ENCODE measurements at regions not wholly inside any gene's neighbourhood (a gene's known extent, or its start where the extent isn't known, plus 50 kb on each side); places are given as distances from the start of the nearest gene placed in this dataset.

GRCh38 chr3:14278799-14279625 is 100.4 kb downstream of the LSM3 start:
- no peak overlapping the region for H3K4me3 ChIP-seq
- no peak overlapping the region for H3K27ac ChIP-seq
- DNase-seq = no peak
- H3K9me3 ChIP-seq (replicated peaks) = peaks cover 4% of the 10 kb centered on the region; the same call in 1 of the 2 replicates
- H3K36me3 ChIP-seq = no peaks in the 10 kb centered on the region
- H3K27me3 ChIP-seq = peaks cover 11% of the 10 kb centered on the region
- peaks cover 7% of the 10 kb centered on the region; the same call in 1 of the 2 replicates for H3K4me1 ChIP-seq

DNA sequence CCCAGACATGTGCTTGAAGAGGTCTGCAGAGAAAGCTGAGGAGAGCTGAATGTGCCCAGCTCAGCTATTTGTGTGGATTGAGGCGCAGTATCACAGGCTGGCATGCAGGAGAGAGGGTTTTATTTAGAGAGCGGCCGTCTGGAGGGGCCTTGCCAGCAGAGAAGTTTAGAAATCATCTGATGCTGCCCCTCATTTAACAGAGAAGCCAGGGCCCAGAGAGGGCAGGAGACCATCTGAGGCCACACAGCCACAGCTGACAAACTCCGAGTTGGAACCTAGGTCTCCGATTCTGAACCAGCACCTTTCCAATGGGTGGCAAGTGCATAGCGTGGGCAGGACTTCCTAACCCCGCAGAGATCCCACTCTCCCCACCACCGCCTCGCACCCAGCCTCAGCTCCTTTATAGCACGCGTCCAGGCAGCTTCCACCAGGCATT is 101.0 kb downstream of the LSM3 start:
- Histone ChIP-seq H3K27me3 (peaks cover 11% of the 10 kb centered on the region), H3K4me3 (no peak overlapping the region)

GRCh38 chr3:14280326-14280725 is 101.7 kb downstream of the LSM3 start:
- H3K4me3 ChIP-seq = no peak overlapping the region
- no peak for DNase-seq
- H3K27me3 ChIP-seq = peaks cover 11% of the 10 kb centered on the region
- no peaks in the 10 kb centered on the region for H3K36me3 ChIP-seq
- peaks cover 4% of the 10 kb centered on the region; the same call in 1 of the 2 replicates for H3K9me3 ChIP-seq (replicated peaks)
- H3K4me1 ChIP-seq = peaks cover 12% of the 10 kb centered on the region
- H3K27ac ChIP-seq = no peak overlapping the region

More for the DNA sequence above, 101.0 kb downstream of the LSM3 start:
- peaks cover 4% of the 10 kb centered on the region; the same call in 1 of the 2 replicates for H3K9me3 ChIP-seq (replicated peaks)
- no peak for DNase-seq
- H3K27ac ChIP-seq = no peak overlapping the region
- no peaks in the 10 kb centered on the region for H3K36me3 ChIP-seq
- peaks cover 7% of the 10 kb centered on the region; the same call in 1 of the 2 replicates for H3K4me1 ChIP-seq

DNA sequence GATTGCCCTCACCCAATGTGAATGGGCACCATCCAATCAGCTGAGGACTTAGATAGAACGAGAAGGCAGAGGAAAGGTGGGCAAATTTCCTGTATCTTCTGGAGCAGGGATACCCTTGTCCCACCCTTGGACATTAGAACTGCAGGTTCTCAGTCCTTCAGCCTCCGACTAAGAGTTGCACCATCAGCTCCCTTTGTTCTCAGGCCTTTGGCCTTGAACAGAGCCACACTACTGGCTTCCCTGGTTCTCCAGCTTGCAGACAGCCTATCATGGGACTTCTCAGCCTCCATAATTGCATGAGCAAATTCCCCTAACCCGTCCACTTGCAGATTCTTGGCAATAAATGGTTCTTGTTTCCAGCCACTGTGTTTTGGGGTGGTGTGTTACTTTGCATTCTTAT is 102.4 kb downstream of the LSM3 start:
- Histone ChIP-seq H3K27ac (no peak overlapping the region), H3K4me1 (peaks cover 15% of the 10 kb centered on the region), H3K27me3 (peaks cover 11% of the 10 kb centered on the region), H3K9me3 (replicated peaks) (peaks cover 4% of the 10 kb centered on the region; the same call in 1 of the 2 replicates), H3K4me3 (no peak overlapping the region), H3K36me3 (no peaks in the 10 kb centered on the region)
- no peak for DNase-seq

GRCh38 chr3:14282001-14282705 is 103.5 kb downstream of the LSM3 start:
- H3K4me3 ChIP-seq = no peak overlapping the region
- no peak overlapping the region for H3K27ac ChIP-seq
- no peak for DNase-seq
- H3K27me3 ChIP-seq = peaks cover 11% of the 10 kb centered on the region
- H3K9me3 ChIP-seq (replicated peaks) = peaks cover 4% of the 10 kb centered on the region; the same call in 1 of the 2 replicates
- H3K36me3 ChIP-seq = no peaks in the 10 kb centered on the region
- peaks cover 23% of the 10 kb centered on the region for H3K4me1 ChIP-seq

DNA sequence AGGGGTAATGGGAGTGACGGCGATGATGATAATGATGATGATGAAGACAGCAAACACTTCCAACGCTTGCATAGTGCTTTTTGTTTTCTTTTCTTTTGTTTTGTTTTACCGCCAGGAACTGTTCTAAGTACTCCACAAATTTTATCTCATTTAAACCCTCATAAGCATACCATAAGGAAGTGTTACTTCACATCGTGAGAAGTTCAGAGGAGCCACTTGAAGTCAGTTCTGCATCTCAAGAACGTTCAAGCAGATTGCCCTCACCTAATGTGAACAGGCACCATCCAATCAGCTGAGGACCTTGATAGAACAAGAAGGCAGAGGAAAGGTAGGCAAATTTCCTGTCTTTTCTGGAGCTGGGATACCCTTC is 104.1 kb downstream of the LSM3 start:
- peaks cover 11% of the 10 kb centered on the region for H3K27me3 ChIP-seq
- H3K9me3 ChIP-seq (replicated peaks) = peaks cover 4% of the 10 kb centered on the region; the same call in 1 of the 2 replicates
- no peak overlapping the region for H3K4me3 ChIP-seq
- no peaks in the 10 kb centered on the region for H3K36me3 ChIP-seq
- H3K27ac ChIP-seq = no peak overlapping the region
- DNase-seq = no peak
- H3K4me1 ChIP-seq = peaks cover 23% of the 10 kb centered on the region

DNA sequence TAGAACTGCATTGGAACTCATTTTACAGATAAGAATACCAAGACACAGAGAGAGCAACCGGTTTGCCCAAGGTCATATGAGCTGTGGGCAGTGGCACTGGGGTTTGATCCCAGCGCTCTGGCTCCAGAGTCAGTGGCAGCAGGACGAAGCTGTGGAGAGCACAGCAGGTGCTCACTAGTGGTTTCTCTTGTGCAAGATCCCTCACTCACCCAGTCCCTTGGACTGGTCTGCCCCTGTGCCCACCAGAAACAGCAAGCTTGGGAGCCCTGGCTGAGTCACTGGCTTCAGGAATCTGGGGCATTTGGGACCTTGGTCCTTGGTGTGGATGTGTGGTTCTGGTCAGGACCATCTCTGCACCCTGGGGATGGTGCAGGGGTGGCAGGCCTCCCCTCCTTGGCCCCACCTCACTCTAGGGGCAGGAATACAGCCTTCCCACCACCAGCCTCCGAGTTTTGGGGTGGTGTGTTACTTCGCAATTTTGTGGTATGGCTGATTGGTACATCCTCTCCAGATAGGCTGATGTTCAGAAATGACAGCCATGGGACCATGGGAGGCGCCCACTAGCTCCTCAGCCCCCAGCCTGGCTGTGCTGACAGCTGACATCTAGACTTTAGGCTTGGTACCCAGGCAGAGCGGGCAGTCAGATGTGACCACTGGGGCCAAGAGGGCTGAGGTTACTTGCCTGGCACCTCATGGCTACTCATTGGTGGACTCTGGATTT is 104.6 kb downstream of the LSM3 start:
- Histone ChIP-seq H3K4me1 (peaks cover 26% of the 10 kb centered on the region), H3K27me3 (peaks cover 11% of the 10 kb centered on the region), H3K4me3 (no peak overlapping the region), H3K9me3 (replicated peaks) (peaks cover 4% of the 10 kb centered on the region; the same call in 1 of the 2 replicates), H3K36me3 (no peaks in the 10 kb centered on the region), H3K27ac (no peak overlapping the region)
- no peak for DNase-seq

GRCh38 chr3:14283813-14284438 is 105.3 kb downstream of the LSM3 start:
- Histone ChIP-seq H3K4me3 (no peak overlapping the region), H3K27ac (no peak overlapping the region), H3K9me3 (replicated peaks) (peaks cover 4% of the 10 kb centered on the region; the same call in 1 of the 2 replicates), H3K4me1 (peaks cover 33% of the 10 kb centered on the region), H3K27me3 (peaks cover 11% of the 10 kb centered on the region), H3K36me3 (no peaks in the 10 kb centered on the region)
- DNase-seq = no peak

DNA sequence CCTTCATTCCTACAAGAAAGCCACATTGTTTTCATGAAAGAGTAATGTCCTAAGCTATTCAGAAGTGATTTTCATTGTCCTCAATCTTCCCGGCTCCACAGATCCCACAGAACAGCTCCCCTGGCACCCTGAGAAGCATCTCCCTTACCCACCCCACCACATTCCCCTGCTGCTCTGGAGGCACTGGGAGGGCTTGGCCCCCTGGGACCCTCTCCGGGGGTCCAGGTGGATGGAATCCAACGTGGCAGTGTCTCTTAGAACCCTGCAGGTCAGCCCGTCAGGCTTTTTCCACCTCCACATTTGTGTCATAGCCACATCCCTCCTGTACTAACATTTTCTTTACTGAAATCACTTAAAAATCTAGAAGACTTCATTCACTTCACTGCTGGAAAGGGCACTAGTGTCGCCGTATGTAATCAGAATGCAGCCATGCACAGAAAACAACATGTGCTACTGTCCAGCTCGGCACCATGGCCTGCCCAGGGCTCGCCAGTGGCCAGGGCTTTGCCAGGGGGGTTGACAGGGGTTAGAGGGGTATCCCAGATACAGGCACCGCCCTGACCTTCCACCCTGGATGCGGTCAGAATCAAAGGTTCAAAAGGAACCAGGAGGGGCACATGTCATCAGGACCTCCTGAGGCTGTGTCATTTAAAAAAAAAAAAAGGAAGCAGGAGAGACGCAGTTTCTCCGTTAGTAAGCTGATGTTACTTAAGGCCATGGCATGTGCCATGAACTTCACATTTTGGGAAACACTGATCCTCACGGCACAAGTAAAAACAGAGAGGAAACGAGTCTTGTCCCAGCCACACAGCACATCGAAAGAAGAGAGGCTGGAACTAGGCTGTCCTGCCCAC is 106.3 kb downstream of the LSM3 start:
- Histone ChIP-seq H3K27ac (no peak overlapping the region), H3K36me3 (no peaks in the 10 kb centered on the region), H3K4me3 (no peak overlapping the region), H3K4me1 (peaks cover 40% of the 10 kb centered on the region), H3K27me3 (peaks cover 11% of the 10 kb centered on the region), H3K9me3 (replicated peaks) (peaks cover 4% of the 10 kb centered on the region; the same call in 1 of the 2 replicates)
- DNase-seq = no peak

GRCh38 chr3:14285548-14285925 is 106.9 kb downstream of the LSM3 start:
- Histone ChIP-seq H3K4me1 (peaks cover 47% of the 10 kb centered on the region), H3K36me3 (no peaks in the 10 kb centered on the region), H3K9me3 (replicated peaks) (peaks cover 4% of the 10 kb centered on the region; the same call in 1 of the 2 replicates), H3K27me3 (peaks cover 7% of the 10 kb centered on the region), H3K27ac (no peak overlapping the region), H3K4me3 (no peak overlapping the region)
- DNase-seq = peak; percentile 80 to 86

- peaks cover 7% of the 10 kb centered on the region; the same call in 1 of the 2 replicates for H3K27me3 ChIP-seq
- DNase-seq = peak; percentile 25 to 54
- H3K4me1 ChIP-seq = peaks cover 50% of the 10 kb centered on the region
- no peak overlapping the region for H3K27ac ChIP-seq
- H3K9me3 ChIP-seq (replicated peaks) = peaks cover 4% of the 10 kb centered on the region; the same call in 1 of the 2 replicates
- no peak overlapping the region for H3K4me3 ChIP-seq
- no peaks in the 10 kb centered on the region for H3K36me3 ChIP-seq
These were observed 108.4 kb downstream of the LSM3 start for GRCh38 chr3:14286887-14287500.

- Histone ChIP-seq H3K4me1 (peaks cover 50% of the 10 kb centered on the region), H3K27me3 (no peaks in the 10 kb centered on the region), H3K4me3 (no peak overlapping the region), H3K36me3 (no peaks in the 10 kb centered on the region), H3K27ac (no peak overlapping the region), H3K9me3 (replicated peaks) (no peaks in the 10 kb centered on the region)
- DNase-seq = no peak
These were observed 109.7 kb downstream of the LSM3 start for GRCh38 chr3:14288177-14288788.
